ENCODE measurements at regions not wholly inside any gene's neighbourhood (a gene's known extent, or its start where the extent isn't known, plus 50 kb on each side); places are given as distances from the start of the nearest gene placed in this dataset.

DNA sequence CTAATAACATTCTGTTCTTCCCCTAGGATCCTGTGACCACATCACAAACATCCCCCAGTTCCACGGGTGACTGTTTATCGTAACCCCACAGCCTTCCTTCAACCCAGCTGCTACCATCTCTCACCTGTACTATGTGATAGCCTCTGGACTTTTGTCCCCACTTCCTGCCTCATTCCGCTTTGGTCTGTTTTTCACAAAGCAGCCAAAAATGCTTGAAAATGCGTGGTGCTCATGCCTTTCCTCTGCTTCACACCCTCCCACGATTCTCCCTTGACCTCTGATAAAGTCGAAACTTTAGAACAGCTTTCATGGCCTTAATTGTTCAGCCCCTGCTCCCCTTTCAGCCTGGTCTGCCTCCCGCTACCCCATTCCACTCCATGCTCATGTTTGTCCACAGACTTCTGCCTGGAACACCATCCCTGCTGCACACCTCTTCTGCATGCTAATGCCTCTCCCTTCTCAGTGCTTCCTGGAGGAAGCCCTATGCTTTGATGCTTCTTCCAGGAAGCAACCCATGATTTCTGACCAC lies 165.6 kb downstream of the PLPP3 start (continued):
- TF ChIP-seq GTF3A (CRISPR knock-in tag; conservative IDR thresholded peaks at IDR 0.05) (no peak), ZNF337 (CRISPR knock-in tag; IDR thresholded peaks at IDR 0.05; ENCODE audit: borderline replicate concordance, low read depth) (0 out of 2 replicates have a peak, but pooled peaks have one; percentile 7), SETDB1 (CRISPR knock-in tag; IDR thresholded peaks at IDR 0.05; ENCODE audit: borderline replicate concordance) (no peak), ZNF224 (CRISPR knock-in tag; IDR thresholded peaks at IDR 0.05) (no peak), TCF12 (IDR thresholded peaks at IDR 0.05) (no peak), TCF12 (CRISPR knock-in tag; IDR thresholded peaks at IDR 0.05) (no peak), ZSCAN25 (CRISPR knock-in tag; IDR thresholded peaks at IDR 0.05) (no peak), HMG20A (CRISPR knock-in tag; IDR thresholded peaks at IDR 0.05; ENCODE audit: borderline replicate concordance) (peak; percentile 56), ISX (CRISPR knock-in tag; conservative IDR thresholded peaks at IDR 0.05) (no peak), ZNF713 (CRISPR knock-in tag; IDR thresholded peaks at IDR 0.05) (no peak; the same call in 1 of the 2 replicates), ZBTB3 (CRISPR knock-in tag; IDR thresholded peaks at IDR 0.05; ENCODE audit: borderline replicate concordance, low read depth) (no peak), TCF7 (IDR thresholded peaks at IDR 0.05; ENCODE audit: low read depth) (no peak; the same call in none of the 2 replicates), HMG20B (CRISPR knock-in tag; conservative IDR thresholded peaks at IDR 0.05) (no peak), REL (CRISPR knock-in tag; conservative IDR thresholded peaks at IDR 0.05) (no peak), MAFK (conservative IDR thresholded peaks at IDR 0.05 in 1 of 2, IDR thresholded peaks at IDR 0.05 in 1 of 2; ENCODE audit: low read length in 2 of 2) (no peak), SAP130 (CRISPR knock-in tag; IDR thresholded peaks at IDR 0.05; ENCODE audit: low read depth) (peak; percentile 61)
- TF ChIP-seq, protein P1, sequence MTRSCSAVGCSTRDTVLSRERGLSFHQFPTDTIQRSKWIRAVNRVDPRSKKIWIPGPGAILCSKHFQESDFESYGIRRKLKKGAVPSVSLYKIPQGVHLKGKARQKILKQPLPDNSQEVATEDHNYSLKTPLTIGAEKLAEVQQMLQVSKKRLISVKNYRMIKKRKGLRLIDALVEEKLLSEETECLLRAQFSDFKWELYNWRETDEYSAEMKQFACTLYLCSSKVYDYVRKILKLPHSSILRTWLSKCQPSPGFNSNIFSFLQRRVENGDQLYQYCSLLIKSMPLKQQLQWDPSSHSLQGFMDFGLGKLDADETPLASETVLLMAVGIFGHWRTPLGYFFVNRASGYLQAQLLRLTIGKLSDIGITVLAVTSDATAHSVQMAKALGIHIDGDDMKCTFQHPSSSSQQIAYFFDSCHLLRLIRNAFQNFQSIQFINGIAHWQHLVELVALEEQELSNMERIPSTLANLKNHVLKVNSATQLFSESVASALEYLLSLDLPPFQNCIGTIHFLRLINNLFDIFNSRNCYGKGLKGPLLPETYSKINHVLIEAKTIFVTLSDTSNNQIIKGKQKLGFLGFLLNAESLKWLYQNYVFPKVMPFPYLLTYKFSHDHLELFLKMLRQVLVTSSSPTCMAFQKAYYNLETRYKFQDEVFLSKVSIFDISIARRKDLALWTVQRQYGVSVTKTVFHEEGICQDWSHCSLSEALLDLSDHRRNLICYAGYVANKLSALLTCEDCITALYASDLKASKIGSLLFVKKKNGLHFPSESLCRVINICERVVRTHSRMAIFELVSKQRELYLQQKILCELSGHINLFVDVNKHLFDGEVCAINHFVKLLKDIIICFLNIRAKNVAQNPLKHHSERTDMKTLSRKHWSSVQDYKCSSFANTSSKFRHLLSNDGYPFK (CRISPR knock-in tag; IDR thresholded peaks at IDR 0.05; ENCODE audit: borderline replicate concordance): no peak
- TF ChIP-seq, protein P2, sequence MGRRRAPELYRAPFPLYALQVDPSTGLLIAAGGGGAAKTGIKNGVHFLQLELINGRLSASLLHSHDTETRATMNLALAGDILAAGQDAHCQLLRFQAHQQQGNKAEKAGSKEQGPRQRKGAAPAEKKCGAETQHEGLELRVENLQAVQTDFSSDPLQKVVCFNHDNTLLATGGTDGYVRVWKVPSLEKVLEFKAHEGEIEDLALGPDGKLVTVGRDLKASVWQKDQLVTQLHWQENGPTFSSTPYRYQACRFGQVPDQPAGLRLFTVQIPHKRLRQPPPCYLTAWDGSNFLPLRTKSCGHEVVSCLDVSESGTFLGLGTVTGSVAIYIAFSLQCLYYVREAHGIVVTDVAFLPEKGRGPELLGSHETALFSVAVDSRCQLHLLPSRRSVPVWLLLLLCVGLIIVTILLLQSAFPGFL (CRISPR knock-in tag; IDR thresholded peaks at IDR 0.05): no peak
- TF ChIP-seq, protein P3, sequence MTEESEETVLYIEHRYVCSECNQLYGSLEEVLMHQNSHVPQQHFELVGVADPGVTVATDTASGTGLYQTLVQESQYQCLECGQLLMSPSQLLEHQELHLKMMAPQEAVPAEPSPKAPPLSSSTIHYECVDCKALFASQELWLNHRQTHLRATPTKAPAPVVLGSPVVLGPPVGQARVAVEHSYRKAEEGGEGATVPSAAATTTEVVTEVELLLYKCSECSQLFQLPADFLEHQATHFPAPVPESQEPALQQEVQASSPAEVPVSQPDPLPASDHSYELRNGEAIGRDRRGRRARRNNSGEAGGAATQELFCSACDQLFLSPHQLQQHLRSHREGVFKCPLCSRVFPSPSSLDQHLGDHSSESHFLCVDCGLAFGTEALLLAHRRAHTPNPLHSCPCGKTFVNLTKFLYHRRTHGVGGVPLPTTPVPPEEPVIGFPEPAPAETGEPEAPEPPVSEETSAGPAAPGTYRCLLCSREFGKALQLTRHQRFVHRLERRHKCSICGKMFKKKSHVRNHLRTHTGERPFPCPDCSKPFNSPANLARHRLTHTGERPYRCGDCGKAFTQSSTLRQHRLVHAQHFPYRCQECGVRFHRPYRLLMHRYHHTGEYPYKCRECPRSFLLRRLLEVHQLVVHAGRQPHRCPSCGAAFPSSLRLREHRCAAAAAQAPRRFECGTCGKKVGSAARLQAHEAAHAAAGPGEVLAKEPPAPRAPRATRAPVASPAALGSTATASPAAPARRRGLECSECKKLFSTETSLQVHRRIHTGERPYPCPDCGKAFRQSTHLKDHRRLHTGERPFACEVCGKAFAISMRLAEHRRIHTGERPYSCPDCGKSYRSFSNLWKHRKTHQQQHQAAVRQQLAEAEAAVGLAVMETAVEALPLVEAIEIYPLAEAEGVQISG (CRISPR knock-in tag; IDR thresholded peaks at IDR 0.05): peak; percentile 20; the same call in 1 of the 2 replicates
- TF ChIP-seq, protein P4, sequence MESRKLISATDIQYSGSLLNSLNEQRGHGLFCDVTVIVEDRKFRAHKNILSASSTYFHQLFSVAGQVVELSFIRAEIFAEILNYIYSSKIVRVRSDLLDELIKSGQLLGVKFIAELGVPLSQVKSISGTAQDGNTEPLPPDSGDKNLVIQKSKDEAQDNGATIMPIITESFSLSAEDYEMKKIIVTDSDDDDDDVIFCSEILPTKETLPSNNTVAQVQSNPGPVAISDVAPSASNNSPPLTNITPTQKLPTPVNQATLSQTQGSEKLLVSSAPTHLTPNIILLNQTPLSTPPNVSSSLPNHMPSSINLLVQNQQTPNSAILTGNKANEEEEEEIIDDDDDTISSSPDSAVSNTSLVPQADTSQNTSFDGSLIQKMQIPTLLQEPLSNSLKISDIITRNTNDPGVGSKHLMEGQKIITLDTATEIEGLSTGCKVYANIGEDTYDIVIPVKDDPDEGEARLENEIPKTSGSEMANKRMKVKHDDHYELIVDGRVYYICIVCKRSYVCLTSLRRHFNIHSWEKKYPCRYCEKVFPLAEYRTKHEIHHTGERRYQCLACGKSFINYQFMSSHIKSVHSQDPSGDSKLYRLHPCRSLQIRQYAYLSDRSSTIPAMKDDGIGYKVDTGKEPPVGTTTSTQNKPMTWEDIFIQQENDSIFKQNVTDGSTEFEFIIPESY (CRISPR knock-in tag; IDR thresholded peaks at IDR 0.05): peak; percentile 77
- TF ChIP-seq, protein P5, sequence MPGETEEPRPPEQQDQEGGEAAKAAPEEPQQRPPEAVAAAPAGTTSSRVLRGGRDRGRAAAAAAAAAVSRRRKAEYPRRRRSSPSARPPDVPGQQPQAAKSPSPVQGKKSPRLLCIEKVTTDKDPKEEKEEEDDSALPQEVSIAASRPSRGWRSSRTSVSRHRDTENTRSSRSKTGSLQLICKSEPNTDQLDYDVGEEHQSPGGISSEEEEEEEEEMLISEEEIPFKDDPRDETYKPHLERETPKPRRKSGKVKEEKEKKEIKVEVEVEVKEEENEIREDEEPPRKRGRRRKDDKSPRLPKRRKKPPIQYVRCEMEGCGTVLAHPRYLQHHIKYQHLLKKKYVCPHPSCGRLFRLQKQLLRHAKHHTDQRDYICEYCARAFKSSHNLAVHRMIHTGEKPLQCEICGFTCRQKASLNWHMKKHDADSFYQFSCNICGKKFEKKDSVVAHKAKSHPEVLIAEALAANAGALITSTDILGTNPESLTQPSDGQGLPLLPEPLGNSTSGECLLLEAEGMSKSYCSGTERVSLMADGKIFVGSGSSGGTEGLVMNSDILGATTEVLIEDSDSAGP (CRISPR knock-in tag; IDR thresholded peaks at IDR 0.05; ENCODE audit: borderline replicate concordance): no peak
